HG02623 (cell line): ENCODE measurements at regions not wholly inside any gene's neighbourhood (a gene's known extent, or its start where the extent isn't known, plus 50 kb on each side); places are given as distances from the start of the nearest gene placed in this dataset.
"Not testable (repeated sequence)": the region's sequence is repeated elsewhere in the genome, so short reads cannot be mapped to it uniquely, and the experiment has no call there.

Source experiments
- ATAC-seq: cut with Tn5 transposase; IDR thresholded peaks from one replicate; pipeline ENCODE4 v1.9.1; 2021; ENCODE audit warnings: moderate library complexity; ENCODE audit not compliant: unreplicated experiment

GRCh38 chr10:64765498-64765897, 1244.3 kb downstream of the REEP3 start:
- no peak for ATAC-seq

GRCh38 chr10:64771253-64772050, 1250.3 kb downstream of the REEP3 start:
- ATAC-seq = no peak

- no peak for ATAC-seq
Measured at GRCh38 chr10:64773357-64773756, 1252.2 kb downstream of the REEP3 start.

GRCh38 chr10:64784451-64784850, 1263.2 kb downstream of the REEP3 start:
- not testable (repeated sequence) for ATAC-seq

- ATAC-seq = no peak
Measured at GRCh38 chr10:64785816-64786215, 1264.6 kb downstream of the REEP3 start.

GRCh38 chr10:64786989-64787388, 1265.8 kb downstream of the REEP3 start:
- ATAC-seq = no peak

GRCh38 chr10:64795847-64796246, 1274.6 kb downstream of the REEP3 start:
- ATAC-seq = no peak

GRCh38 chr10:64798297-64798696, 1277.1 kb downstream of the REEP3 start:
- ATAC-seq = no peak

- not testable (repeated sequence) for ATAC-seq
Measured at GRCh38 chr10:64808233-64808632, 1287.0 kb downstream of the REEP3 start.

- not testable (repeated sequence) for ATAC-seq
Measured at GRCh38 chr10:64810046-64810445, 1288.8 kb downstream of the REEP3 start.

- no peak for ATAC-seq
Measured at GRCh38 chr10:64813391-64813790, 1292.2 kb downstream of the REEP3 start.

- no peak for ATAC-seq
Measured at GRCh38 chr10:64814201-64814600, 1293.0 kb downstream of the REEP3 start.

- no peak for ATAC-seq
Measured at GRCh38 chr10:64829888-64830412, 1308.7 kb downstream of the REEP3 start.

- no peak for ATAC-seq
Measured at GRCh38 chr10:64830869-64831268, 1309.7 kb downstream of the REEP3 start.

- ATAC-seq = no peak
Measured at GRCh38 chr10:64840341-64840740, 1319.1 kb downstream of the REEP3 start.

GRCh38 chr10:64846700-64847099, 1325.5 kb downstream of the REEP3 start:
- no peak for ATAC-seq

- no peak for ATAC-seq
Measured at GRCh38 chr10:64855941-64856340, 1334.7 kb downstream of the REEP3 start.

- ATAC-seq = no peak
Measured at GRCh38 chr10:64859911-64860310, 1338.7 kb downstream of the REEP3 start.

- no peak for ATAC-seq
Measured at GRCh38 chr10:64863836-64864235, 1342.6 kb downstream of the REEP3 start.

- ATAC-seq = no peak
Measured at GRCh38 chr10:64867501-64867962, 1346.3 kb downstream of the REEP3 start.

GRCh38 chr10:64873088-64873487, 1351.9 kb downstream of the REEP3 start:
- no peak for ATAC-seq

GRCh38 chr10:64873959-64874358, 1352.8 kb downstream of the REEP3 start:
- no peak for ATAC-seq

GRCh38 chr10:64880546-64880945, 1359.3 kb downstream of the REEP3 start:
- no peak for ATAC-seq
